ENCODE measurements at regions not wholly inside any gene's neighbourhood (a gene's known extent, or its start where the extent isn't known, plus 50 kb on each side); places are given as distances from the start of the nearest gene placed in this dataset.
A peak's percentile ranks its signal among the peaks of the same experiment; 100 is the strongest.

- H3K27ac ChIP-seq = no peak overlapping the region
- H3K36me3 ChIP-seq = no peaks in the 10 kb centered on the region
- TF ChIP-seq CTCF (IDR thresholded peaks at IDR 0.05) = no peak
- H3K9me3 ChIP-seq = no peaks in the 10 kb centered on the region
- H3K4me1 ChIP-seq = no peaks in the 10 kb centered on the region
- no peak overlapping the region for H3K4me3 ChIP-seq
- no peak for DNase-seq (ENCODE audit: low spot score)
- H3K27me3 ChIP-seq = no peaks in the 10 kb centered on the region
Measured at GRCh38 chr22:26857169-26857568, 199.8 kb downstream of the MIAT start.

GRCh38 chr22:26860301-26860700 is 202.9 kb downstream of the MIAT start:
- Histone ChIP-seq H3K36me3 (no peaks in the 10 kb centered on the region), H3K4me1 (no peaks in the 10 kb centered on the region), H3K27ac (no peak overlapping the region), H3K9me3 (no peaks in the 10 kb centered on the region), H3K4me3 (no peak overlapping the region), H3K27me3 (no peaks in the 10 kb centered on the region)
- DNase-seq (ENCODE audit: low spot score) = no peak
- TF ChIP-seq CTCF (IDR thresholded peaks at IDR 0.05) = no peak

GRCh38 chr22:26865021-26865420 is 207.6 kb downstream of the MIAT start:
- no peak overlapping the region for H3K27ac ChIP-seq
- H3K4me1 ChIP-seq = no peaks in the 10 kb centered on the region
- TF ChIP-seq CTCF (IDR thresholded peaks at IDR 0.05) = no peak
- H3K36me3 ChIP-seq = no peaks in the 10 kb centered on the region
- H3K9me3 ChIP-seq = no peaks in the 10 kb centered on the region
- no peak overlapping the region for H3K4me3 ChIP-seq
- no peak for DNase-seq (ENCODE audit: low spot score)
- H3K27me3 ChIP-seq = no peaks in the 10 kb centered on the region

- Histone ChIP-seq H3K4me3 (no peak overlapping the region), H3K9me3 (no peaks in the 10 kb centered on the region), H3K27ac (no peak overlapping the region), H3K4me1 (peaks cover 0 to 6% of the 10 kb centered on the region in 2 donors), H3K27me3 (no peaks in the 10 kb centered on the region), H3K36me3 (no peaks in the 10 kb centered on the region)
- no peak for TF ChIP-seq CTCF (IDR thresholded peaks at IDR 0.05)
- no peak for DNase-seq (ENCODE audit: low spot score)
Measured at GRCh38 chr22:26883393-26883792, 226.0 kb downstream of the MIAT start.

GRCh38 chr22:26884921-26885320 is 227.5 kb downstream of the MIAT start:
- DNase-seq (ENCODE audit: low spot score) = peak; percentile 52
- Histone ChIP-seq H3K27ac (no peak overlapping the region), H3K9me3 (no peaks in the 10 kb centered on the region), H3K4me1 (peaks cover 0 to 6% of the 10 kb centered on the region in 2 donors), H3K36me3 (no peaks in the 10 kb centered on the region), H3K27me3 (no peaks in the 10 kb centered on the region), H3K4me3 (no peak overlapping the region)
- TF ChIP-seq CTCF (IDR thresholded peaks at IDR 0.05) = no peak

GRCh38 chr22:26885441-26886261 is 228.3 kb downstream of the MIAT start:
- Histone ChIP-seq H3K36me3 (no peaks in the 10 kb centered on the region), H3K4me3 (no peak overlapping the region), H3K27me3 (no peaks in the 10 kb centered on the region), H3K4me1 (peaks cover 0 to 6% of the 10 kb centered on the region in 2 donors), H3K27ac (no peak overlapping the region), H3K9me3 (no peaks in the 10 kb centered on the region)
- TF ChIP-seq CTCF (IDR thresholded peaks at IDR 0.05) = no peak
- peak; percentile 46 for DNase-seq (ENCODE audit: low spot score)

Measured in right atrium auricular region (tissue), 2 donors.